Kasumi-1 (cell line): ENCODE measurements at regions not wholly inside any gene's neighbourhood (a gene's known extent, or its start where the extent isn't known, plus 50 kb on each side); places are given as distances from the start of the nearest gene placed in this dataset.
"Not testable (repeated sequence)": the region's sequence is repeated elsewhere in the genome, so short reads cannot be mapped to it uniquely, and the experiment has no call there.

Experiments
- DNase-seq, 2 experiments: peaks; one replicate each; lab custom pipeline; 2025; lab: John Stamatoyannopoulos, UW

DNA sequence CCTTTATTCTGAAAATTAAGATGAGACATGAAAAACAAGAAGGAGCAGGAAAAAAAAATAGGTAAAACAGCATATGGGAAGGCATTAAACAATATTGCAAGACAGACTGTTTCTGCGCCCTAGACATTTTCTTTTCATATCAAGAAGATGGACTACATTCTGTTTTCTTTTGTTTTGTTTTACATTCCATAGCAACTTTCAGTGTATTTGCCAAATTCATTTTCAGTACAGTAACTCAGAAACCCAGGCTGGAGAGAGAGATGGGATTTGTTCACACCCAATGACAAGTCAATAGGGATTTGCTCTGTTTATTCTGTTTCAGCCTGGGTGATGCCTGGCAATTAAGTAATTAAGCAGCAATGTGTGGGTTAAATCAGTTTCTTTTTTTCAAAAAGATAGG lies 892.8 kb upstream of the DIAPH2 start:
- no peak for DNase-seq

DNA sequence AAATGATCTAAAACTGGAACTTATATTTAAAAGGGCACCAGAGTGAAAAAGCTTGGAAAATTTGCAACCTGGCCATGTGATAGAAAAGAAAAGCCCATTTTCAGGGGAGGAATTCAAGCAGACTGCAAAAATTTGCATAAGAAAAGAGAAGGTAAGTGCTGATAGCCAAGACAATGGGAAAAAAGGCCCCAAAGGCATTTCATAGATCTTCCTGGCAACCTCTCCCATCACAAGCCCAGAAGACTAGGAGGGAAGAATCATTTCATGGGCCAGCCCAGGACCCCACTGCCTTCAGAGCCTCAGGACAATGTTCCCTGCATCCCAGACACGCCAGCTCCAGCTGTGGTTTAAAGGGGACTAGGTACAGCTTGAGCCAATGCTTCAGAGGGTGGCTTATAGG lies 887.3 kb upstream of the DIAPH2 start:
- DNase-seq = no peak

- no peak for DNase-seq
Observed at GRCh38 chrX:95823796-95824195, 860.8 kb upstream of the DIAPH2 start.

GRCh38 chrX:95835223-95835622 lies 849.4 kb upstream of the DIAPH2 start:
- DNase-seq = no peak

- no peak for DNase-seq
Observed at GRCh38 chrX:95836517-95836916, 848.1 kb upstream of the DIAPH2 start.

- no peak for DNase-seq
Observed at GRCh38 chrX:95841863-95842262, 842.8 kb upstream of the DIAPH2 start.

DNA sequence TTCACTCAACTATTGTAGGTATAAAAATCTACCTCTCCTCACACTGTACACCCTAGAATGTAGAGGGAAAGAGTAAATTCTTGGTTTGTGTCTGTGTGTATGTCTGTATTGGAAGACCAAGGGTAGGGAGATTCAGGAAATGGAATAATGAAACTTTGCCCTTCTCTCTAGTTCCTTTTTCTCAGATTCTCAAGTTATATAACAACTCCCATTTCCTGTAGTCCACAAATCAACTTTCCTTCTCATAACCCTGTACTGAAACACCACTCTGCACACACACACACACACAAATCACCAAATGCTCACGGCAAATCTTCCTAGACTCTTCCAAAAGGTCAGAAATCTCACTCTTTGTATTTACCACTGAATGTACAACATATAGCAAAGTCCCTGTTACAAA lies 824.5 kb upstream of the DIAPH2 start:
- peak in 1 of 2 experiments; percentile 9 for DNase-seq

DNA sequence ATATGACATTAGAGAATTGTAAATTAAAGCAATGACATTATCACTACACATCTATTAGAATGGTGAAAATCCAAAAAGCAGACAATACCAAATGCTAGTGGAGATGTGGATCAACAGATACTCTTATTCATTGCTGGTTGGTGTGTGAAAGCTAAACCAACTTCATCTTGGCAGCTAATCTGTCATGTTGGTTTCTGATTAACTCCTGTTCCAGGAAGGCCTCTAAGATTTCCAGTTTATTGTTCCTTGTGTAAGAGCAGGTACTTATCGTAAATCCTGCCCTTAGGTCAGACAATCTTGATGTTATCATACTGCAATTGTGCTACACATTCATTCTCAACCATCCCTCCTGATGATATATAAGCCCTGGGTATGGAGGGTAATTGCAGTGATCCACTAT lies 809.0 kb upstream of the DIAPH2 start:
- no peak for DNase-seq

DNA sequence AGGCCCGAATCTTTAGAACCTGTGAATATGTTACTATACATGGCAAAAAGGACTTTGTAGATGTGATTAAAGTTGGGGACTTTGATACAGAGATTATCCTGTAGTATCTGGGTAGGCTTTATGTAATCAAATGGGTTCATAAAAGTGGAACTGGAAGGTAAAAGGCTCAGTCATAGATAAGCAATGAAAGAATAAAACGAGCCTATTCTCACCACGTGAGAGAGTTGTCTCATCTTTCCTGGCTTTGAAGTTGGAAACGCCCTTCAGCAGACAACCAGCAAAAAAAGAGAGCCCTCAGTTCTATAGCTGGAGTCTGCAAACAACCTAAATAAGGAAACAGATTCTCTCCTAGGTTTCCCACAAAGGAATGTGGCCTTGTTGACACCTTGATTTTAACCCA lies 805.8 kb upstream of the DIAPH2 start:
- no peak for DNase-seq

GRCh38 chrX:95884186-95884585 lies 800.5 kb upstream of the DIAPH2 start:
- DNase-seq = no peak

DNA sequence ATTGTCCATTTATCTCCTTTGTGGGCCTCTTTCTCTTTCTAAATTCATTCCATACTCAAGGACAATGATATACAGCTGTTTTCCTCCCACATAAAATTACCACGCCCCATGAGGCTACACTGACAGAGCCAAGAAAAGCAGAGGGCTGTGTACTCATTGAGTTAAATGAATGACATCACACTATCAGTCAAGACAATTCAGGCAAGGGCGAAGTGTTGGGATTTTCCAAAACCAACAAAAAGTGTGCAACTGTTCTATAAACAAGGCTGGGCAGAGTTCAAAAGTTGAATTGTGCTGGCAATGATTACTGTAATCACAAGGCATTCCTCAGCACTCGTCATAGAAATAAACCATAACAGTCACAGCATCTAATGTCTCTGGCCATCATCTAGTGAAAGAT lies 799.6 kb upstream of the DIAPH2 start:
- no peak for DNase-seq

DNA sequence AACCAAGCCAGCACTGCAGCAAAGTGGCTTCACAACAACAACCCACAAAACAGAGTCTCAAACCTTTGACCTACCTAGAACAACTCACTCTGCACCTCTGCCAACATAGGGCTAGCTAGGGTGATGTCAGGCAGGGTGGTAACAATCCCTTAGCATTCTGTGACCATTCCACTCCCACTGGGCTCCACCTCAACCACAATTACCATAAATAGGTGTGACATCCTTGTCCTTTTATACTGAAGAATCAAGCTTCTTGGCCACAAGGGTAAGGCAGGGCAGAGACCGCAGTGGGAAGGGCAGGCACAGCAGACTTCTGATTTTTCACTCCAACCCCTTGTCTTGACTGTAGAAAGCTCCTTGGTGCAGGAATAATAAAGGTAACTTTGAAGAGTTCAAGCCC lies 795.4 kb upstream of the DIAPH2 start:
- no peak for DNase-seq

DNA sequence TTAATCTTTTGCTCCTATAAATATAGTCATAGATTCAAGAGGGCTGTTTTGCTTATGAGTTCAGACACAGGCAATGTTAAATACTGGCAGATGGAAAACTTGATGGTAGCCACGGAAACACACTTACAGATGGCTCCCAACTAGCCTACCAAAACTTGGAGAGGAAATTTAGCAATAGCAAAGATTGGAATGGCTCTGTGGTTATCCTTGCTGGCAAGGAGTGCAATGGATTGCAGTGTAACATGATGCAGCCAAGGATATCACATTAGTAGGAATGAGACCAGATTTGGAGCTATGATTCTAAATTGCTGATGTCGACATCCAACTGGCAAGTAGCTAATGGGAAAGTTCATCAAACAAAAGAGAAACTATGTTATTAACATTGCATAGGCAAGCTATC lies 791.0 kb upstream of the DIAPH2 start:
- DNase-seq = no peak

- peak; percentile 6 to 17 for DNase-seq
Observed at GRCh38 chrX:95903490-95903889, 781.2 kb upstream of the DIAPH2 start.

- DNase-seq = no peak
Observed at GRCh38 chrX:95903975-95904374, 780.7 kb upstream of the DIAPH2 start.

- DNase-seq = no peak
Observed at GRCh38 chrX:95907081-95907480, 777.6 kb upstream of the DIAPH2 start.

GRCh38 chrX:95911062-95911461 lies 773.6 kb upstream of the DIAPH2 start:
- DNase-seq = no peak

- no peak for DNase-seq
Observed at GRCh38 chrX:95919605-95920004, 765.0 kb upstream of the DIAPH2 start.

- no peak for DNase-seq
Observed at GRCh38 chrX:95945528-95945927, 739.1 kb upstream of the DIAPH2 start.

DNA sequence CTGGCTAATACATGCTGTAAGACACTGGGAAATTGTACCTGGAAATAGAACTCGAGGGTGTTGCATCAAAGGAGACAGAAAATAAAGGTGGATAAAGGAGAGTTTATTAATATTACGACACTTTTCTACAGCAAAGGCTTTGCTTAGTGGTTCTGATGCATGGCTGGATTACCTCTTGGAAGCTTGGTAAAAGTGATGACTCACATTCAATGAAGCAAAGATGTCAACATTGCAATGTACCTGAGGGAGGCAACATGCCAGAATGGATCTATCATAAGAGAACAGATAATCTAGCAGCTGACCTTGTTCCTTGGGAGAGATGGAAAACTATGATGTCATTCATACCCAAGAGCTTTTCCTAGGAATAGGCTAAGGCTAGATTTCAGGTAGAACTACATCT lies 735.1 kb upstream of the DIAPH2 start:
- DNase-seq = no peak

GRCh38 chrX:95950679-95951078 lies 734.0 kb upstream of the DIAPH2 start:
- DNase-seq = no peak

DNA sequence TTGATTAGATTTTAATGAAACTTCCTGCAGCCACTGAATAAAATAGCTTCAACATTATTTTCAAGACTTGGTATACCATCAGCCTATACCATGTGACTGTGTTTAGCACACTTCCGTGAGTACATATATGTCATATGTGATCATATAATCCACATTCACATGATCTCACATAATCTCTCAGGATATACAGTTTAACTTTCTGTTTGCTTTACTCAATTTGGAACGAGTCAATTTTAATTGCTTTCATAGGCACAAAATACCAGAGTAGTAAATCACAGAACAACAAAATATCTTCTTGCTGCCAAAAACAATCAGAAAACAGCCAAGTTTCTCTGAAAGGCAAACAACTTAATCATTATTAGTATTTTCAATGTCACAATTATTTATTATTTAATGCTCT lies 731.1 kb upstream of the DIAPH2 start:
- no peak for DNase-seq

- no peak for DNase-seq
Observed at GRCh38 chrX:95956745-95957144, 727.9 kb upstream of the DIAPH2 start.

DNA sequence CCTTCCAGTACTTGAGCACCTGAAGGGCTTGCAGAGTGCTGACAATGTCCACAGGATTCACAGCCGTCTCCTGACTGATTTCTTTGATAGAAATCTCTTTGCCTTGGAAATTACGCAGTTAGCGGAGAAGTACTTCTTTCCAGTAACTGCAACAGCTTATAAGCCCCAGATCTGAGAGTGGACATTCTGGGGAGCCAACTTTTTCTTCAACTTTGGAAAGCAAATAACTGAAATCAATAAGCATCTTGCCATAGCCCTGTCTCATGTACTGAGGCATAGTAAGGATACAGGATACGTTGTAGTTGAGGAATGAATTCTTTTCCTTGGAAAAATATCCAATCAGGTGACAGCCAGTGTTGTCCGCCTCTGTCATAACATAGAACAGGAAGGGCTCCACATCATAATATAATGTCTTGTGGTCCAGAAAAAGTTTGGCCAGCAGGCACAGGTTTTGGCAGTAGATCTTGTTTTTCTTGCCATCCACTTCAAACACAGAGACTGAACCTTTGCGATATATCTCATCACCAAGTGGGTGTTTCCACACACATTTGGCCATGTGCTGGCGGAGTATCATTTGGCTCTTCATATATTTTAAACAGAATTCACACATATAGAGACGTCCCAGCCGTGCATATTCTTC lies 711.1 kb upstream of the DIAPH2 start:
- not testable (repeated sequence) for DNase-seq

DNA sequence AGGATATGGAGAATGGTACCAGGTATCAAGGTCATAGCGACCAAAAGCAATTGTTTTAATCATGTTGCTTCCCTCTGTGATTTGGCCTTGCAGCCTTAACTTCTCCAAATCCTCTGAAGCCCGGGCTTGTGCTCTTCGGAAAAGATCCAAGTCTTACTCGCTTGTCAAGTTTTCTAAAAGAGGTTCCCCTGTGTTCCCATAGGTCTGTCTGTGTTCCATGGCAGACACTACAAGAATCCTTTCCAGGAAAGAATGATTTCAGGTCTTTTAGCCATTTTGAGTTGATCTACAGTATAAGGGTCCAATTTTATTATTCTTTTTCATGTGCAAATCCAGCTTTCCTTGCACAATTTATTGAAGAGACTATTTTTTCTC lies 710.6 kb upstream of the DIAPH2 start:
- no peak for DNase-seq
